ENCODE measurements at regions not wholly inside any gene's neighbourhood (a gene's known extent, or its start where the extent isn't known, plus 50 kb on each side); places are given as distances from the start of the nearest gene placed in this dataset.

DNA sequence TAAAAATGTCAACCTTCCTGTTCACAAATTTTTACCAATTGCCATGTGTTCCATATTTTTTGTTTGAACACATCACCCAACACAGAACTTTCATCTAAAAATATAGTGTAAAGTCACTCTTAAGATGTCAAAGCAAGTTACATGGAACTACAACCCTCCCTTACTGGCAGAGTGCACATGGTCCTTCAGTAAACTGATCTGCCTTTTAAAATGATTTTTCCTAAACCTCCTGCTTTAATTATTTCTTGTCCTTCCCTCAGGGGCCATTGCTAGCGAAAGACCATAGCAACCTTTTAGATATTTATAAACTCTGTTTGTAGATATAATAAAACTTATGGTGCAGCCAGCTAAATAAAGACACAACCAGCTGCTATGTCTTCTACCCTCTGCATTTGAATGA is 255.2 kb upstream of the FAR2 start:
- peaks cover 0 to 8% of the 10 kb centered on the region in 2 experiments; a peak in 3 of 5 replicates for H3K9me3 Mint-ChIP-seq
- H3K27ac ChIP-seq (ENCODE audit: insufficient read length, low read depth, low read length), result no peak overlapping the region
- no peak overlapping the region for H2AK5ac ChIP-seq (ENCODE audit: insufficient read length, low read length)
- no peaks in the 10 kb centered on the region for H4K20me1 ChIP-seq (ENCODE audit: control insufficient read depth, insufficient read depth, insufficient read length)
- H3K27me3 ChIP-seq (ENCODE audit: insufficient read depth, low read length), result no peaks in the 10 kb centered on the region
- H3K18ac ChIP-seq (ENCODE audit: insufficient read length, low read depth, low read length), result no peak overlapping the region
- H4K8ac ChIP-seq (replicated peaks; ENCODE audit: insufficient read length, low read depth, low read length), result no peak overlapping the region
- H3K56ac ChIP-seq (ENCODE audit: insufficient read length, low read depth, low read length), result no peak overlapping the region
- no peak overlapping the region for H2BK20ac ChIP-seq (ENCODE audit: low read depth, low read length, poor library complexity, severe bottlenecking)
- H3K27me3 Mint-ChIP-seq (ENCODE audit: low read depth), result no peaks in the 10 kb centered on the region
- peaks cover 0 to 2% (median 0%) of the 10 kb centered on the region in 3 experiments; a peak in 3 of 7 replicates for H3K36me3 Mint-ChIP-seq (ENCODE audit: insufficient read depth in 1 of 3, low read depth in 3 of 3)
- no peaks in the 10 kb centered on the region for H3K4me1 Mint-ChIP-seq
- H3K79me1 ChIP-seq (ENCODE audit: insufficient read depth, low read depth, low read length, poor library complexity, severe bottlenecking), result no peaks in the 10 kb centered on the region
- no peak overlapping the region for H2BK12ac ChIP-seq (ENCODE audit: insufficient read length, low read depth, low read length)
- no peak overlapping the region for H4K91ac ChIP-seq (ENCODE audit: insufficient read length, low read depth, low read length)
- no CpG with 5 or more reads among the region's 1 CpG for WGBS (ENCODE audit: extremely low coverage, insufficient read length, low lambda C conversion rate)
- H3K27ac Mint-ChIP-seq, result no peak overlapping the region
- no peaks in the 10 kb centered on the region for H3K79me2 ChIP-seq (ENCODE audit: insufficient read depth, low read length)
- no peak overlapping the region for H3K4ac ChIP-seq (ENCODE audit: low read depth, low read length)
- H3T11ph ChIP-seq (ENCODE audit: low read length), result no peak overlapping the region
- H3K14ac ChIP-seq (ENCODE audit: insufficient read depth, low read length), result no peak overlapping the region
- no peak overlapping the region for H2BK120ac ChIP-seq (ENCODE audit: low read depth, low read length, poor library complexity, severe bottlenecking)
- TF ChIP-seq, protein P1, sequence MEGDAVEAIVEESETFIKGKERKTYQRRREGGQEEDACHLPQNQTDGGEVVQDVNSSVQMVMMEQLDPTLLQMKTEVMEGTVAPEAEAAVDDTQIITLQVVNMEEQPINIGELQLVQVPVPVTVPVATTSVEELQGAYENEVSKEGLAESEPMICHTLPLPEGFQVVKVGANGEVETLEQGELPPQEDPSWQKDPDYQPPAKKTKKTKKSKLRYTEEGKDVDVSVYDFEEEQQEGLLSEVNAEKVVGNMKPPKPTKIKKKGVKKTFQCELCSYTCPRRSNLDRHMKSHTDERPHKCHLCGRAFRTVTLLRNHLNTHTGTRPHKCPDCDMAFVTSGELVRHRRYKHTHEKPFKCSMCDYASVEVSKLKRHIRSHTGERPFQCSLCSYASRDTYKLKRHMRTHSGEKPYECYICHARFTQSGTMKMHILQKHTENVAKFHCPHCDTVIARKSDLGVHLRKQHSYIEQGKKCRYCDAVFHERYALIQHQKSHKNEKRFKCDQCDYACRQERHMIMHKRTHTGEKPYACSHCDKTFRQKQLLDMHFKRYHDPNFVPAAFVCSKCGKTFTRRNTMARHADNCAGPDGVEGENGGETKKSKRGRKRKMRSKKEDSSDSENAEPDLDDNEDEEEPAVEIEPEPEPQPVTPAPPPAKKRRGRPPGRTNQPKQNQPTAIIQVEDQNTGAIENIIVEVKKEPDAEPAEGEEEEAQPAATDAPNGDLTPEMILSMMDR (conservative IDR thresholded peaks at IDR 0.05), result no peak
- no peak overlapping the region for H3K4me2 ChIP-seq (ENCODE audit: insufficient read depth, insufficient read length, low read length)
- H3K4me3 Mint-ChIP-seq, result no peak overlapping the region
- H3K4me1 ChIP-seq (ENCODE audit: insufficient read depth, low read length), result no peaks in the 10 kb centered on the region
- DNase-seq, result no peak
- H3K9me3 ChIP-seq (ENCODE audit: control insufficient read depth, low read depth, low read length), result no peaks in the 10 kb centered on the region
- H3K23ac ChIP-seq (ENCODE audit: insufficient read length, low read depth, low read length), result no peak overlapping the region
- no peaks in the 10 kb centered on the region for H3K23me2 ChIP-seq (ENCODE audit: insufficient read length, low read depth, low read length, poor library complexity, severe bottlenecking)
- H2BK15ac ChIP-seq (ENCODE audit: low read depth, low read length), result no peak overlapping the region
- H3K9ac ChIP-seq (ENCODE audit: extremely low read depth, insufficient read length, low read length), result no peak overlapping the region
- H2BK5ac ChIP-seq (ENCODE audit: insufficient read length, low read length), result no peak overlapping the region
- H2AFZ ChIP-seq (ENCODE audit: low read length), result no peak overlapping the region
- H4K5ac ChIP-seq (ENCODE audit: insufficient read length, low read depth, low read length), result no peak overlapping the region

Measured in H9 (cell line).